HG02852 (cell line): ENCODE measurements at regions not wholly inside any gene's neighbourhood (a gene's known extent, or its start where the extent isn't known, plus 50 kb on each side); places are given as distances from the start of the nearest gene placed in this dataset.
"Not testable (repeated sequence)": the region's sequence is repeated elsewhere in the genome, so short reads cannot be mapped to it uniquely, and the experiment has no call there.

ENCODE experiments used
- ATAC-seq: cut with Tn5 transposase; IDR thresholded peaks from one replicate; pipeline ENCODE4 v1.9.1; 2021; ENCODE audit warnings: mild to moderate bottlenecking, moderate library complexity; ENCODE audit not compliant: unreplicated experiment

DNA sequence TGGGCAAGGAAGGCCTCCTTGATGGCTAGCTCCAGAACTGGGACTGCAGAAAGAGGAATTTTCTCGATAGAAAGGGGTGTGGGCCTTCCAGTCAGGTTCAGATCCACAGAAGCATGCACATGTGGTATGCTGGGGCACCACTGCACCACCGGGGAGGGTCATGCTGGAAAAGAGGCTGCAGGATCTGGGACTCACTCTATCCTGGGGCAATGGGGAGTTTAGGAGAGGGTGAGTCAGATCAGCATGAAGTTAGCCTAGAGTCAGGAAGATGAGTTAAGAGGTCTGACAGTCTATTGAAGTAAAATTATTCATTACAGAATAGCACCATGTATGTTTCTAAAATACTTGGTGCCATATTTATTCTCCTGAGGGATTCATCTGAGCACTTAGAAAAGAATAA is 130.2 kb upstream of the TOPAZ1 start:
- ATAC-seq, result no peak

- ATAC-seq, result no peak
Observed at GRCh38 chr3:44114142-44114541, 127.5 kb upstream of the TOPAZ1 start.

GRCh38 chr3:44117239-44117638 is 124.4 kb upstream of the TOPAZ1 start:
- ATAC-seq, result no peak

DNA sequence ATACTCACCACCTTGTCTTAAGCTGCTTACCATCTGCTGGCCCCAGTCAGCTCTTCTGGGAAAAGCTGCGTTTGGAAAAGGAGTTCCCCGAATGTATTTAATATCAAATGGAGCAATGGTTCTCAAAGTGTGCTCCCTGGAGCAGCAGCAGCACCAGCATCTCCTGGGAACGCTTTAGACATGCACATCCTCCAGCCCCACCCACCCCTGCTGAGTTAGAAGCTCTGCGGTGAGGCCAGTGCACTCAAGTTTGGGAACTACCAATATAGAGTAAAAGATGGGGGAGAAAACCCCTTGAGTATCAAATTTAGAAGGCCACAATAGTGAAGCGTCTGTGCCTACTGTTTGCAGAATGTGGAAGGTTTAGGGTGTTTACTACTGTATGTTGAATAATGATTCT is 124.0 kb upstream of the TOPAZ1 start:
- ATAC-seq, result no peak

DNA sequence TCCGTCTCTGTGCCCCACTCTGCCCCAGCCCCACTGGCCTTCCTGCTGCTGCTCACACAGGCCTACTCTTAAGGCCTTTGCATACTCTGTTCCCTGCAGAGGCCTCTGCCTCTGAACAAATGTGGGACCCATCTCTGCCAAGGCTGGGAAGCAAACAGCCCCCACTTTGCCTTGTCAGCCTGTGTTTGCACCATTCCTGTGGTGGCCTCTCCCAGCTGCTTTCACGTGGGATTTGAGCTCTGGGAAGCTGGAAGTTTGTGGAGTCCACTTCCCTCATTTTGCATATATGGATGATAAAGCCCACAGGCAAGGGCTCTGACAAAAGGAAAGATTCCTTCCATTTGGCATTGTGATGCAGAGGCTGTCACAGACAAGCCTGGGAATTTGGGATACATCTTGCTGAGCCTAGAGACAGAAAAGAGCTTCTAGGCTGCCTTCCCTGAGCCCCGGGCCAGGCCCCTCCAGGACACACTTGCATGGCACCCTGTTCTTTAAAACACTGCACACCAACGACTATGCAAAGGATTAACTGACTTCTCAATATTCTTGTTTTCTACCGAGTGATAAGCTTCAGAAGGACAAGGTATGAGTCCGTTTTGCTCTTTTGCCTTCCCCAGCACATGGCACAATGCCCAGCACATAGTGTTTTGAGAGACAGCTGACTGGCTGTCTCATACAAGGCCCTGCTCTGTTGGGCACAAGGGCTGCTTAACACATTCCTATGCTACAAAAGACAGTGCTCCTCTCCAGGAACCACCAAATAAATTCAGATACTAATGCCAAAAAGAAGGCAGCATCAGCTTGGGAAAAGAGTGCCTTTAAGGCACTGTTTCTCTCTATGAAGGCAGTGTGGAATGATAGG is 120.7 kb upstream of the TOPAZ1 start:
- no peak for ATAC-seq

DNA sequence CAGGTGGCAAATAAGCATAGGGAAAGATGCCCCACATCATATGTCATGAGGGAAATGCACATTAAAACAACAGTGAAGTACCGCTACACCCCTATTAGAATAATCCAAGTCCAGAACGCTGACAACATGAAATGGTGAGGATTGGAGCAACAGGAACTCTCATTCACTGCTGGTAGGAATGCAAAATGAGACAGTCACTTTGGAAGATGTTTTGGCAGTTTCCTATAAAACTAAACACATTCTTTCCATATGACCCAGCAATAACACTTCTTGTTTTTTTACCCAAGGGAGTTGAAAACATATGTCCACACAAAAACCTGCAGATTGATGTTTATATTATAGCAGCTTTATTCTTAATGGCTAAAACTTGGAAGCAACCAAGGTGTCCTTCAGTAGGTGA is 116.4 kb upstream of the TOPAZ1 start:
- no peak for ATAC-seq

DNA sequence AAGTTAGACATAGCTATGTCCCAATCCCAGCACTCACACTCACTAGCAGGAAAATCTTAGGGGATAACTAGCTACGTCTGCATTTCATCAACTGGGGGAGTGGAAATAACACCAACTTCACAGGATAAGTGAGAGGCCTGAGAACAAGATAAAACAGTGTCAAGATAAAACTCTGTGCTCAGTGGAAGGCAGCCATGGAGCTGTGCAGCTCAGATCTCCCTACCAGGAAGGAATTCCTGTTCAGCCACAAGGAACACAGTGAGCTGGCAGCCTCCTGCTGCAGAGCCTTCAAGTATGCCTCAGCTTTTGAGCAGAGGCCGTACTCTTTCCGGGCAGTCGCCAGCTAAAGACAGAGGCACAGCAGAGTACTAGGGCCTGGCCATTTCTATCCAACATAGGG is 115.8 kb upstream of the TOPAZ1 start:
- no peak for ATAC-seq

DNA sequence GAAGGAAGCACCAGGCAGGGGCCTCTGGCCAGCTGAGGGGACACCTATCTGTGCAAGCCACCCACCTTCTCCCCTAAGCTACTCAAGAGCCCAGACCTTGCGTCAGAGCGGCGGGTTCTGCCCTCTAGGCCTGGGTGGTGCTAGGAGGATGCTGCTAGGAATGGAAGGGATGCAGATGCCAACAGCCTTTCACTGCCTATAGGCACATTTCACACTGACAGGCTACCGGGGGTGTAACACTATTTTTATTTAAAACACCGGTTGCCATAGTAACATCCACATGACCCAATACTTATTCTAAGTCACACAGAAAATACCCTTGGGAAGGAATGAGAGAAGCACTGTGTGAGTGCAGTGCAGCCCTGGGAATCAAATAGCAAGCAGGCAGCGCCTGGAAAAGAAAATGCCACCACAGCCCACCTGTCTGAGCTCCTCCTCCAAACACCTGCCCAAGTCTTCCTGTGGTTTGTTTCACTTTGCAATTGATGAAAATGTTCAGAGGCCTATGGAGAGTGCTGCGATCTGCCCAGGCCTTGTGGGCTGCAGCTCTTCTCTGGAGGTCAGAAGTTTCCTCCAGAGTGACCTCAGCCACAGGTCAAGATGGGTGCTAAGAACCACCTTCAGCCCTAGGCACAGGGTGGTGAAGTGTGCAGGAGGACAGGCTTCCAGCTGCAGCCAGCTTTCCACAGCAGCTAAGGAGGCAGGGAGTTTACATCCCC is 113.5 kb upstream of the TOPAZ1 start:
- ATAC-seq, result no peak

DNA sequence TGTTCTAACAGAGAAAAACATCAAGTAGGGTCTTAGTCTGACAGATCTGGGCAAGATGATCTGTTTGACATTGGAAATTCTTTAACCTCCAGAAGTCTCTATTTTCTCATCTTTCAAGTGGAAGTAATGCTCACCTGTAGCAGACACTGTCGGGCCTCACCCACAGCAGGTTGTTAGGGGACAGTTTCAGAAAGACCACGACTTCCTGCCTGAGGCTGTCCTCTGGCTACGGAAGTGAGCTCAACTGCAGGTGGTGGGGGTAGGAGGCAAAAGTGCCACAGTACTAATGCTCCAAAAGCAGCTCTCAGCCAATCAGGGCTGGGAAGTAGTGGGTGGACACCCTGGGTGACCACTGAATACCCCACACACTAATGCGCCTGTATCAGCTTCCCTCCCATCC is 111.4 kb upstream of the TOPAZ1 start:
- ATAC-seq, result no peak

- ATAC-seq, result no peak
Observed at GRCh38 chr3:44132061-44132460, 109.6 kb upstream of the TOPAZ1 start.

GRCh38 chr3:44132593-44132992 is 109.1 kb upstream of the TOPAZ1 start:
- ATAC-seq, result no peak

GRCh38 chr3:44136421-44136820 is 105.3 kb upstream of the TOPAZ1 start:
- ATAC-seq, result no peak

- no peak for ATAC-seq
Observed at GRCh38 chr3:44146073-44146472, 95.6 kb upstream of the TOPAZ1 start.

- ATAC-seq, result no peak
Observed at GRCh38 chr3:44159696-44160300, 81.9 kb upstream of the TOPAZ1 start.

DNA sequence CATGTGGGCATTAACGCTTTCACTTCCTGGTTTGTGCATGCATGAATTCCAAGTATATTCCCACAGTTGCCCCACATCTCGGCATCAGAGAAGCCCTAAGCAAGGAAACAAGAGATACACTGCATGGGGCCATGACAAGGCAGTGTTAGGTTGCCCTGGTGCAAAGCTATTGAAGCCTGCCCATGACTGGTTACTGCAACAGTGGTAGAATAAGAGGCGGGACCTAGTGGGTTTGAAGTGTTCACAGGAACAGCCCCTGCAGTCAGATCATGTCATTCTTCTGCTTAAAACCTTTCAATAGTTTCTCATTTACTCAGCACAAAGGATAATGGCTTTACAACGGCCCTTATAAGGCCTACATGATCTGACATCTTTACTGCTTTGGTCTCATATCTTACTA is 80.9 kb upstream of the TOPAZ1 start:
- no peak for ATAC-seq

DNA sequence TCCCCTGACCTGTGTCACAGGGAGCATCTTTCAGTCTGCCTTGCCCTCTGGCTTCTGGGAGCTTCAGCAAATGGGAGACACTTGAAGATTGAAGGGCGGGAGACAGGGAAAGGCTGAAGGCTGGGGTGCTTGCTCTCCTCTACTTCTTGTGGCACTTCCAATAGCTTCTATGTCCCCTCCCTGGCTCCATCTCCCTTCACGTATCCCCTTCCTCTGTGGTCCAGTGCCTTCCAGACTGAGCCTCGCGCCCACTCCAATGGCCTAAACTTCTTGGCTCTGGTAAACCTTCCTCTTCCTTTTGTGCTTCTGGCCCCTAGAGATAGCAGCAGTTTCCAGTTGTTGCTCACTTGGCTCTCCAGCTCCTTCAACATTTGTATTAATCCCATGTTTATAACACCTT is 69.8 kb upstream of the TOPAZ1 start:
- no peak for ATAC-seq

GRCh38 chr3:44172701-44173100 is 69.0 kb upstream of the TOPAZ1 start:
- ATAC-seq, result not testable (repeated sequence)

- no peak for ATAC-seq
Observed at GRCh38 chr3:44173263-44173662, 68.4 kb upstream of the TOPAZ1 start.

GRCh38 chr3:44175070-44175469 is 66.6 kb upstream of the TOPAZ1 start:
- ATAC-seq, result no peak

DNA sequence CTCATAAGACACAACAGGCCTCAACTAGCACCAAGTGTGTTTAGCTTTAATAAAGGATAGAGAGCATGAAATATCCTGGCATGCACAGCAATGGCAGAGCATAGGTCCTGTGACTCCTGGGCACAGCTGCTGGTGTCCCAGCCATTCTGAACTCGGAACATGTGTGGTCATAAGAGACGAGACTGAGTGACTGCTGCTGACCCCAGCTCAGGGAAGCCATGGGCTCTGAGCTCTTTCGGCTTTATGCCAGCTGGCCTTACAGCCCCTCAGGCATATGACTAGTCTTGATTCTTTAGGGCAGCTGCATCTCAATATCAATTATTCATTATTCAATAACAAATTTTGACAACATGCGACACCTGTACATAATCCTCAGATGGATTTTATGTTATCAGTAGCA is 62.4 kb upstream of the TOPAZ1 start:
- ATAC-seq, result no peak

- no peak for ATAC-seq
Observed at GRCh38 chr3:44184319-44184953, 57.2 kb upstream of the TOPAZ1 start.
